ENCODE measurements at regions not wholly inside any gene's neighbourhood (a gene's known extent, or its start where the extent isn't known, plus 50 kb on each side); places are given as distances from the start of the nearest gene placed in this dataset.

GRCh38 chr7:32661929-32662328 is 166.6 kb downstream of the AVL9 start:
- no peak for TF ChIP-seq TARDBP (IDR thresholded peaks at IDR 0.05)
- TF ChIP-seq BHLHE40 (IDR thresholded peaks at IDR 0.05; ENCODE audit: borderline replicate concordance), result no peak
- TF ChIP-seq ELF4 (IDR thresholded peaks at IDR 0.05), result no peak
- no peak for TF ChIP-seq SP1 (IDR thresholded peaks at IDR 0.05)
- no peak for TF ChIP-seq ZNF384 (IDR thresholded peaks at IDR 0.05)
- no peak for TF ChIP-seq HDGF (IDR thresholded peaks at IDR 0.05; ENCODE audit: borderline replicate concordance)
